ENCODE measurements at regions not wholly inside any gene's neighbourhood (a gene's known extent, or its start where the extent isn't known, plus 50 kb on each side); places are given as distances from the start of the nearest gene placed in this dataset.
A peak's percentile ranks its signal among the peaks of the same experiment; 100 is the strongest.

- peaks cover 8 to 18% of the 10 kb centered on the region in 2 donors for H3K4me1 ChIP-seq
- intact Hi-C loops (cut with DNase I): no loop called here
- no peaks in the 10 kb centered on the region for H3K36me3 ChIP-seq
- TF ChIP-seq CTCF (IDR thresholded peaks at IDR 0.05) (no peak), POLR2A (IDR thresholded peaks at IDR 0.05) (no peak)
- 70 to 77% methylated on average over 14 of the region's 14 CpGs for WGBS, 2 donors
- H3K27ac ChIP-seq: no peak overlapping the region
- H3K4me3 ChIP-seq (replicated peaks in 1 of 3): no peak overlapping the region
- no peaks in the 10 kb centered on the region for H3K27me3 ChIP-seq
- no peaks in the 10 kb centered on the region for H3K9me3 ChIP-seq
- peak in 1 of 2 donors; percentile 18 for DNase-seq
Observed at GRCh38 chr5:67494186-67494855, 297.7 kb upstream of the CD180 start.

GRCh38 chr5:67493676-67494075, 297.1 kb upstream of the CD180 start:
- peaks cover 8 to 18% of the 10 kb centered on the region in 2 donors for H3K4me1 ChIP-seq
- TF ChIP-seq CTCF (IDR thresholded peaks at IDR 0.05): peak in 4 of 6 experiments; percentile 22 to 42 (median 32)
- no peak for TF ChIP-seq POLR2A (IDR thresholded peaks at IDR 0.05)
- no peak overlapping the region for H3K4me3 ChIP-seq (replicated peaks in 1 of 3)
- H3K36me3 ChIP-seq: no peaks in the 10 kb centered on the region
- intact Hi-C loops (cut with DNase I): no loop called here
- H3K9me3 ChIP-seq: no peaks in the 10 kb centered on the region
- 87 to 89% methylated on average over 2 of the region's 2 CpGs for WGBS, 2 donors
- no peak overlapping the region for H3K27ac ChIP-seq
- peak; percentile 23 to 34 for DNase-seq
- no peaks in the 10 kb centered on the region for H3K27me3 ChIP-seq

GRCh38 chr5:67490543-67491321, 294.1 kb upstream of the CD180 start:
- WGBS, 2 donors: 76 to 79% methylated on average over 8 of the region's 8 CpGs
- Histone ChIP-seq H3K9me3 (no peaks in the 10 kb centered on the region), H3K36me3 (no peaks in the 10 kb centered on the region), H3K4me3 (replicated peaks in 1 of 3) (no peak overlapping the region), H3K27me3 (no peaks in the 10 kb centered on the region), H3K4me1 (peaks cover 8 to 18% of the 10 kb centered on the region in 2 donors), H3K27ac (peak overlapping the region in 1 of 3 donors; percentile 14)
- intact Hi-C loops (cut with DNase I): no loop called here
- peak in 1 of 2 donors; percentile 14 for DNase-seq
- TF ChIP-seq POLR2A (IDR thresholded peaks at IDR 0.05) (no peak), CTCF (IDR thresholded peaks at IDR 0.05) (no peak)

GRCh38 chr5:67488885-67489284, 292.3 kb upstream of the CD180 start:
- no peak overlapping the region for H3K4me3 ChIP-seq (replicated peaks in 1 of 3)
- H3K27ac ChIP-seq: no peak overlapping the region
- intact Hi-C loops (cut with DNase I): no loop called here
- H3K36me3 ChIP-seq: no peaks in the 10 kb centered on the region
- WGBS, 2 donors: 89% methylated on average over 4 of the region's 4 CpGs
- H3K4me1 ChIP-seq: peaks cover 0 to 4% of the 10 kb centered on the region in 2 donors
- no peak for DNase-seq
- no peak for TF ChIP-seq CTCF (IDR thresholded peaks at IDR 0.05)
- TF ChIP-seq POLR2A (IDR thresholded peaks at IDR 0.05): no peak
- H3K27me3 ChIP-seq: no peaks in the 10 kb centered on the region
- no peaks in the 10 kb centered on the region for H3K9me3 ChIP-seq

- DNase-seq: no peak
- no peaks in the 10 kb centered on the region for H3K27me3 ChIP-seq
- 68 to 79% methylated on average over 4 of the region's 4 CpGs for WGBS, 2 donors
- no peak for TF ChIP-seq CTCF (IDR thresholded peaks at IDR 0.05)
- no peak for TF ChIP-seq POLR2A (IDR thresholded peaks at IDR 0.05)
- peaks cover 0 to 4% of the 10 kb centered on the region in 2 donors for H3K4me1 ChIP-seq
- no peaks in the 10 kb centered on the region for H3K9me3 ChIP-seq
- no peak overlapping the region for H3K27ac ChIP-seq
- no peaks in the 10 kb centered on the region for H3K36me3 ChIP-seq
- intact Hi-C loops (cut with DNase I): no loop called here
- H3K4me3 ChIP-seq (replicated peaks in 1 of 3): no peak overlapping the region
Observed at GRCh38 chr5:67487862-67488261, 291.3 kb upstream of the CD180 start.
